ENCODE measurements at regions not wholly inside any gene's neighbourhood (a gene's known extent, or its start where the extent isn't known, plus 50 kb on each side); places are given as distances from the start of the nearest gene placed in this dataset.

DNA sequence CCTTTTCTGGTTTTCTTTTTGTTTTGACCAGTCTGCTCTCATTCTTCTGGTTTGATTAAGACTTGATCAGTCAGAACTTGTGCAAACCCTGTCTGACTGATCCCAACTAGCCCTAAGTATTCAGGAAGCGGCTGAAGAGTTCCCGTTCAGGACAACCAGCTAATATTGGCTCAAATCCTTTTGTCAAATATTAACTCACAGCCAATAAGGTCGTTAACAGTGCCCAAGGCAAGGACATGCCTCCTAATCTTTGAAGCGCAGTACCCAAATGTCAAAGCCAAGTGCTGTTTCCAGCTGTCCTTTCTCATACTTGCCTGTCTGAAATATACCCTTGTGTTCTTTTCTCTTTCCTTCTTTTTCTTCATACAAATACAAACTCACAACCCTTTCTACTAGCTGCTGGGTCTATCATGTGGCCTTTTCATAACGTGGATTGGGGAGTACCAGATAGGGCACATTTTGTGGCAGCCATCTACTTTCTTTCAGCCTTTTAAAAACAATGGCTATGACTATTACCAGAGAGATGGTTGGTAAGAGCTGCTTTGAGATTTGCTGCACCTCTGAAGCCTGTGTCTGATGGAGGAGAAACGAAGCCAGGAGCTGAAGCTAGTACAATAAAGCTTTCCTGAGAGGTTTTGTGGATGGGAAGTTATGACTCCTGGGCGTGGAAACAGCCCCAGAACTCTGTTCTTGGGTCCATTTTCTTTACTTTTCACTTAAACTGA is 266.4 kb upstream of the ZNF608 start (continued):
- TF ChIP-seq, protein P1, sequence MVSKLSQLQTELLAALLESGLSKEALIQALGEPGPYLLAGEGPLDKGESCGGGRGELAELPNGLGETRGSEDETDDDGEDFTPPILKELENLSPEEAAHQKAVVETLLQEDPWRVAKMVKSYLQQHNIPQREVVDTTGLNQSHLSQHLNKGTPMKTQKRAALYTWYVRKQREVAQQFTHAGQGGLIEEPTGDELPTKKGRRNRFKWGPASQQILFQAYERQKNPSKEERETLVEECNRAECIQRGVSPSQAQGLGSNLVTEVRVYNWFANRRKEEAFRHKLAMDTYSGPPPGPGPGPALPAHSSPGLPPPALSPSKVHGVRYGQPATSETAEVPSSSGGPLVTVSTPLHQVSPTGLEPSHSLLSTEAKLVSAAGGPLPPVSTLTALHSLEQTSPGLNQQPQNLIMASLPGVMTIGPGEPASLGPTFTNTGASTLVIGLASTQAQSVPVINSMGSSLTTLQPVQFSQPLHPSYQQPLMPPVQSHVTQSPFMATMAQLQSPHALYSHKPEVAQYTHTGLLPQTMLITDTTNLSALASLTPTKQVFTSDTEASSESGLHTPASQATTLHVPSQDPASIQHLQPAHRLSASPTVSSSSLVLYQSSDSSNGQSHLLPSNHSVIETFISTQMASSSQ (IDR thresholded peaks at IDR 0.05; ENCODE audit: low read depth): peak; percentile 47; the same call in 1 of the 2 replicates
- TF ChIP-seq, protein P1 (CRISPR knock-in tag; IDR thresholded peaks at IDR 0.05; ENCODE audit: borderline replicate concordance): peak; percentile 52; the same call in 1 of the 2 replicates
- TF ChIP-seq PCBP2 (optimal IDR thresholded peaks at IDR 0.05; ENCODE audit: low read depth, low read length, poor library complexity, severe bottlenecking) (no peak), HNF1B (CRISPR knock-in tag; IDR thresholded peaks at IDR 0.05) (peak; percentile 41; the same call in 1 of the 2 replicates), ZBTB40 (IDR thresholded peaks at IDR 0.05) (no peak), ZBTB40 (CRISPR knock-in tag; IDR thresholded peaks at IDR 0.05) (no peak)

Data from HepG2 (cell line).